ENCODE measurements at regions not wholly inside any gene's neighbourhood (a gene's known extent, or its start where the extent isn't known, plus 50 kb on each side); places are given as distances from the start of the nearest gene placed in this dataset.
A peak's percentile ranks its signal among the peaks of the same experiment; 100 is the strongest.

GRCh38 chr21:33125680-33126375 lies 55.9 kb downstream of the OLIG1 start:
- H3K27me3 ChIP-seq (ENCODE audit: insufficient read depth, low read depth): no peaks in the 10 kb centered on the region; the same call in 1 of the 2 replicates
- H4K20me1 ChIP-seq (ENCODE audit: insufficient read depth): no peaks in the 10 kb centered on the region
- H3K36me3 ChIP-seq (ENCODE audit: insufficient read depth): no peaks in the 10 kb centered on the region
- no peak overlapping the region for H3K9ac ChIP-seq
- H3K27ac ChIP-seq: no peak overlapping the region
- no peak for TF ChIP-seq CTCF (conservative IDR thresholded peaks at IDR 0.05; ENCODE audit: low read depth, low read length)
- no peak overlapping the region for H2AFZ ChIP-seq (ENCODE audit: low read depth)
- H3K4me3 ChIP-seq (IDR thresholded peaks at IDR 0.05; ENCODE audit: insufficient read depth, low read depth, low read length): no peak overlapping the region
- H3K79me2 ChIP-seq (ENCODE audit: insufficient read depth, low read depth): no peaks in the 10 kb centered on the region
- peaks cover 30% of the 10 kb centered on the region for H3K4me1 ChIP-seq (ENCODE audit: low read depth, poor library complexity, severe bottlenecking)
- no peak overlapping the region for H3K4me2 ChIP-seq

- peaks cover 30% of the 10 kb centered on the region for H3K4me1 ChIP-seq (ENCODE audit: low read depth, poor library complexity, severe bottlenecking)
- H3K79me2 ChIP-seq (ENCODE audit: insufficient read depth, low read depth): no peaks in the 10 kb centered on the region
- no peak overlapping the region for H3K4me3 ChIP-seq (IDR thresholded peaks at IDR 0.05; ENCODE audit: insufficient read depth, low read depth, low read length)
- H3K27me3 ChIP-seq (ENCODE audit: insufficient read depth, low read depth): no peaks in the 10 kb centered on the region; the same call in 1 of the 2 replicates
- H3K4me2 ChIP-seq: no peak overlapping the region; the same call in 1 of the 2 replicates
- H2AFZ ChIP-seq (ENCODE audit: low read depth): no peak overlapping the region
- no peak for TF ChIP-seq CTCF (conservative IDR thresholded peaks at IDR 0.05; ENCODE audit: low read depth, low read length)
- no peaks in the 10 kb centered on the region for H3K36me3 ChIP-seq (ENCODE audit: insufficient read depth)
- no peaks in the 10 kb centered on the region for H4K20me1 ChIP-seq (ENCODE audit: insufficient read depth)
- H3K9ac ChIP-seq: no peak overlapping the region
- H3K27ac ChIP-seq: no peak overlapping the region
Observed at GRCh38 chr21:33126569-33126968, 56.6 kb downstream of the OLIG1 start.

GRCh38 chr21:33127154-33127867 lies 57.4 kb downstream of the OLIG1 start:
- H3K9ac ChIP-seq: peak overlapping the region; percentile 50; the same call in 1 of the 2 replicates
- TF ChIP-seq CTCF (conservative IDR thresholded peaks at IDR 0.05; ENCODE audit: low read depth, low read length): peak; percentile 98
- H3K36me3 ChIP-seq (ENCODE audit: insufficient read depth): no peaks in the 10 kb centered on the region
- H3K4me2 ChIP-seq: peak overlapping the region; percentile 85
- H3K79me2 ChIP-seq (ENCODE audit: insufficient read depth, low read depth): no peaks in the 10 kb centered on the region
- no peaks in the 10 kb centered on the region for H4K20me1 ChIP-seq (ENCODE audit: insufficient read depth)
- H3K4me3 ChIP-seq (IDR thresholded peaks at IDR 0.05; ENCODE audit: insufficient read depth, low read depth, low read length): no peak overlapping the region
- H2AFZ ChIP-seq (ENCODE audit: low read depth): peak overlapping the region; percentile 90
- H3K27me3 ChIP-seq (ENCODE audit: insufficient read depth, low read depth): no peaks in the 10 kb centered on the region; the same call in 1 of the 2 replicates
- H3K27ac ChIP-seq: no peak overlapping the region
- peaks cover 27% of the 10 kb centered on the region for H3K4me1 ChIP-seq (ENCODE audit: low read depth, poor library complexity, severe bottlenecking)

- Histone ChIP-seq H3K36me3 (ENCODE audit: insufficient read depth) (no peaks in the 10 kb centered on the region), H3K79me2 (ENCODE audit: insufficient read depth, low read depth) (no peaks in the 10 kb centered on the region), H3K4me3 (IDR thresholded peaks at IDR 0.05; ENCODE audit: insufficient read depth, low read depth, low read length) (no peak overlapping the region), H3K27me3 (ENCODE audit: insufficient read depth, low read depth) (no peaks in the 10 kb centered on the region; the same call in 1 of the 2 replicates), H3K4me1 (ENCODE audit: low read depth, poor library complexity, severe bottlenecking) (peaks cover 22% of the 10 kb centered on the region), H4K20me1 (ENCODE audit: insufficient read depth) (no peaks in the 10 kb centered on the region), H3K9ac (no peak overlapping the region), H3K27ac (no peak overlapping the region), H3K4me2 (no peak overlapping the region), H2AFZ (ENCODE audit: low read depth) (peak overlapping the region; percentile 90; the same call in 1 of the 2 replicates)
- no peak for TF ChIP-seq CTCF (conservative IDR thresholded peaks at IDR 0.05; ENCODE audit: low read depth, low read length)
Observed at GRCh38 chr21:33127868-33128242, 57.9 kb downstream of the OLIG1 start.
